Body of pancreas (tissue), 4 donors: ENCODE measurements at regions not wholly inside any gene's neighbourhood (a gene's known extent, or its start where the extent isn't known, plus 50 kb on each side); places are given as distances from the start of the nearest gene placed in this dataset.

Source experiments
- POLR2A ChIP-seq, 3 donors: fragments of 450-650 bp; IDR thresholded peaks; one replicate each; pipeline ENCODE4 v1.6.1; 2016; ENCODE audit warnings: antibody characterized with exemption in 3 of 3, mild to moderate bottlenecking in 2 of 3
- TF ChIP-seq, protein P1 (sequence below), 7 experiments: fragments of 450-650 bp in 4 of 7; fragments of 200-600 bp in 3 of 7; sonication (generic) in 3 of 7; IDR thresholded peaks; one replicate each; pipeline ENCODE4 v1.5.1; 2016 to 2019; ENCODE audit warnings: antibody characterized with exemption in 7 of 7

DNA sequence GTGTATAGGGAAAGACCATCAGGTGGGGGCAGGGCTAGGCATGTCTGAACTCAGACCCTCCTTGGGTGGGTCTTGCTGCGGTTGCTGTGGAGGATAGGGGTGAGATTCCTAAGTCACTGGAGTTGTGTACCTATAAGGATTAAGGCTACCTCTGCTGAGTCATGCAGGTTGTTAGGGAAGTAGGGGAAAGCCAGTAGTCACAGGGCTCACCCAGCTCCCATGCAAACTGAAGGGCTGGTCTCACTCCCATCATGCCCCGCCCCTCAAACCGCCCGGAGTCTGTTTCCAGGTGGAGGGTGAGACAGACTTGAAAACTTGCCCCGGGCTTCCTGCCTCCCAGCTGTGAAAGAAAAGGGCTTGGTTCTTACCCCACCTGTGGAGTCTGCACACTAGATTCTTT, 161.8 kb downstream of the CAVIN4 start:
- TF ChIP-seq POLR2A (IDR thresholded peaks at IDR 0.05): no peak
- TF ChIP-seq, protein P1, sequence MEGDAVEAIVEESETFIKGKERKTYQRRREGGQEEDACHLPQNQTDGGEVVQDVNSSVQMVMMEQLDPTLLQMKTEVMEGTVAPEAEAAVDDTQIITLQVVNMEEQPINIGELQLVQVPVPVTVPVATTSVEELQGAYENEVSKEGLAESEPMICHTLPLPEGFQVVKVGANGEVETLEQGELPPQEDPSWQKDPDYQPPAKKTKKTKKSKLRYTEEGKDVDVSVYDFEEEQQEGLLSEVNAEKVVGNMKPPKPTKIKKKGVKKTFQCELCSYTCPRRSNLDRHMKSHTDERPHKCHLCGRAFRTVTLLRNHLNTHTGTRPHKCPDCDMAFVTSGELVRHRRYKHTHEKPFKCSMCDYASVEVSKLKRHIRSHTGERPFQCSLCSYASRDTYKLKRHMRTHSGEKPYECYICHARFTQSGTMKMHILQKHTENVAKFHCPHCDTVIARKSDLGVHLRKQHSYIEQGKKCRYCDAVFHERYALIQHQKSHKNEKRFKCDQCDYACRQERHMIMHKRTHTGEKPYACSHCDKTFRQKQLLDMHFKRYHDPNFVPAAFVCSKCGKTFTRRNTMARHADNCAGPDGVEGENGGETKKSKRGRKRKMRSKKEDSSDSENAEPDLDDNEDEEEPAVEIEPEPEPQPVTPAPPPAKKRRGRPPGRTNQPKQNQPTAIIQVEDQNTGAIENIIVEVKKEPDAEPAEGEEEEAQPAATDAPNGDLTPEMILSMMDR (IDR thresholded peaks at IDR 0.05): no peak
